ENCODE measurements at regions not wholly inside any gene's neighbourhood (a gene's known extent, or its start where the extent isn't known, plus 50 kb on each side); places are given as distances from the start of the nearest gene placed in this dataset.

GRCh38 chr7:113813471-113813870 lies 105.3 kb downstream of the PPP1R3A start:
- Histone ChIP-seq H3K27ac (ENCODE audit: low read depth, low read length) (no peak overlapping the region), H3K4me1 (ENCODE audit: control insufficient read depth in 1 of 2, insufficient read depth in 2 of 2, low read length in 2 of 2) (no peaks in the 10 kb centered on the region), H4K12ac (ENCODE audit: low read depth, low read length) (no peak overlapping the region), H4K8ac (ENCODE audit: low read depth, low read length) (no peak overlapping the region), H3K18ac (ENCODE audit: low read length) (no peak overlapping the region), H2AFZ (ENCODE audit: insufficient read depth, low read length, poor library complexity) (no peak overlapping the region), H2BK12ac (ENCODE audit: low read length) (no peak overlapping the region), H3K79me1 (ENCODE audit: low read length) (no peaks in the 10 kb centered on the region), H2AK5ac (ENCODE audit: low read length) (no peak overlapping the region), H2BK5ac (ENCODE audit: low read depth, low read length, poor library complexity) (no peak overlapping the region), H3K4me2 (ENCODE audit: low read length) (no peak overlapping the region), H3K79me2 (ENCODE audit: control insufficient read depth, insufficient read depth, low read length, poor library complexity) (no peaks in the 10 kb centered on the region), H3K4ac (ENCODE audit: low read depth, low read length) (no peak overlapping the region), H3K23ac (ENCODE audit: low read length) (no peak overlapping the region), H3K4me3 (ENCODE audit: low read depth, low read length) (no peak overlapping the region), H3K27me3 (ENCODE audit: insufficient read depth, low read length) (no peaks in the 10 kb centered on the region), H3K9ac (ENCODE audit: low read length) (no peak overlapping the region), H3K9me3 (ENCODE audit: insufficient read depth, low read depth, low read length) (no peaks in the 10 kb centered on the region), H3K36me3 (ENCODE audit: control insufficient read depth in 1 of 2, insufficient read depth in 2 of 2, low read length in 2 of 2) (no peaks in the 10 kb centered on the region), H4K91ac (ENCODE audit: low read depth, low read length) (no peak overlapping the region), H3K14ac (ENCODE audit: low read length) (no peak overlapping the region), H2BK120ac (ENCODE audit: insufficient read depth, low read length, poor library complexity) (no peak overlapping the region)
- no peak for DNase-seq
- WGBS (ENCODE audit: extremely low coverage, insufficient coverage, insufficient read length), result no CpG with 5 or more reads among the region's 1 CpG

- Histone ChIP-seq H4K91ac (ENCODE audit: low read depth, low read length) (no peak overlapping the region), H4K12ac (ENCODE audit: low read depth, low read length) (no peak overlapping the region), H3K14ac (ENCODE audit: low read length) (no peak overlapping the region), H3K9ac (ENCODE audit: low read length) (no peak overlapping the region), H3K36me3 (ENCODE audit: control insufficient read depth in 1 of 2, insufficient read depth in 2 of 2, low read length in 2 of 2) (no peaks in the 10 kb centered on the region), H3K27me3 (ENCODE audit: insufficient read depth, low read length) (no peaks in the 10 kb centered on the region), H2AFZ (ENCODE audit: insufficient read depth, low read length, poor library complexity) (no peak overlapping the region), H3K79me2 (ENCODE audit: control insufficient read depth, insufficient read depth, low read length, poor library complexity) (no peaks in the 10 kb centered on the region), H2BK12ac (ENCODE audit: low read length) (no peak overlapping the region), H3K9me3 (ENCODE audit: insufficient read depth, low read depth, low read length) (no peaks in the 10 kb centered on the region), H3K4me3 (ENCODE audit: low read depth, low read length) (no peak overlapping the region), H3K79me1 (ENCODE audit: low read length) (no peaks in the 10 kb centered on the region), H2BK120ac (ENCODE audit: insufficient read depth, low read length, poor library complexity) (no peak overlapping the region), H3K18ac (ENCODE audit: low read length) (no peak overlapping the region), H4K8ac (ENCODE audit: low read depth, low read length) (no peak overlapping the region), H3K4me1 (ENCODE audit: control insufficient read depth in 1 of 2, insufficient read depth in 2 of 2, low read length in 2 of 2) (no peaks in the 10 kb centered on the region), H2AK5ac (ENCODE audit: low read length) (no peak overlapping the region), H3K4ac (ENCODE audit: low read depth, low read length) (no peak overlapping the region), H3K27ac (ENCODE audit: low read depth, low read length) (no peak overlapping the region), H3K23ac (ENCODE audit: low read length) (no peak overlapping the region), H2BK5ac (ENCODE audit: low read depth, low read length, poor library complexity) (no peak overlapping the region), H3K4me2 (ENCODE audit: low read length) (no peak overlapping the region)
- DNase-seq, result no peak
- no CpG with 5 or more reads among the region's 3 CpGs for WGBS (ENCODE audit: extremely low coverage, insufficient coverage, insufficient read length)
These were observed 106.1 kb downstream of the PPP1R3A start for GRCh38 chr7:113812591-113813255.

- Histone ChIP-seq H3K9ac (ENCODE audit: low read length) (no peak overlapping the region), H3K4me2 (ENCODE audit: low read length) (no peak overlapping the region), H2BK5ac (ENCODE audit: low read depth, low read length, poor library complexity) (no peak overlapping the region), H2BK12ac (ENCODE audit: low read length) (no peak overlapping the region), H3K4ac (ENCODE audit: low read depth, low read length) (no peak overlapping the region), H4K8ac (ENCODE audit: low read depth, low read length) (no peak overlapping the region), H2BK120ac (ENCODE audit: insufficient read depth, low read length, poor library complexity) (no peak overlapping the region), H2AFZ (ENCODE audit: insufficient read depth, low read length, poor library complexity) (no peak overlapping the region), H4K91ac (ENCODE audit: low read depth, low read length) (no peak overlapping the region), H3K14ac (ENCODE audit: low read length) (no peak overlapping the region), H3K4me3 (ENCODE audit: low read depth, low read length) (no peak overlapping the region), H3K36me3 (ENCODE audit: control insufficient read depth in 1 of 2, insufficient read depth in 2 of 2, low read length in 2 of 2) (no peaks in the 10 kb centered on the region), H3K79me2 (ENCODE audit: control insufficient read depth, insufficient read depth, low read length, poor library complexity) (no peaks in the 10 kb centered on the region), H3K23ac (ENCODE audit: low read length) (no peak overlapping the region), H2AK5ac (ENCODE audit: low read length) (no peak overlapping the region), H3K9me3 (ENCODE audit: insufficient read depth, low read depth, low read length) (no peaks in the 10 kb centered on the region), H3K79me1 (ENCODE audit: low read length) (no peaks in the 10 kb centered on the region), H3K18ac (ENCODE audit: low read length) (no peak overlapping the region), H3K27ac (ENCODE audit: low read depth, low read length) (no peak overlapping the region), H3K4me1 (ENCODE audit: control insufficient read depth in 1 of 2, insufficient read depth in 2 of 2, low read length in 2 of 2) (no peaks in the 10 kb centered on the region), H4K12ac (ENCODE audit: low read depth, low read length) (no peak overlapping the region), H3K27me3 (ENCODE audit: insufficient read depth, low read length) (no peaks in the 10 kb centered on the region)
- no peak for DNase-seq
- no CpG with 5 or more reads among the region's 1 CpG for WGBS (ENCODE audit: extremely low coverage, insufficient coverage, insufficient read length)
These were observed 108.6 kb downstream of the PPP1R3A start for GRCh38 chr7:113810080-113810744.

GRCh38 chr7:113809581-113809980 lies 109.2 kb downstream of the PPP1R3A start:
- Histone ChIP-seq H3K79me1 (ENCODE audit: low read length) (no peaks in the 10 kb centered on the region), H4K8ac (ENCODE audit: low read depth, low read length) (no peak overlapping the region)

More at GRCh38 chr7:113809581-113809980, 109.2 kb downstream of the PPP1R3A start:
- Histone ChIP-seq H3K9me3 (ENCODE audit: insufficient read depth, low read depth, low read length) (no peaks in the 10 kb centered on the region), H3K9ac (ENCODE audit: low read length) (no peak overlapping the region), H3K27ac (ENCODE audit: low read depth, low read length) (no peak overlapping the region), H3K79me2 (ENCODE audit: control insufficient read depth, insufficient read depth, low read length, poor library complexity) (no peaks in the 10 kb centered on the region), H3K4me1 (ENCODE audit: control insufficient read depth in 1 of 2, insufficient read depth in 2 of 2, low read length in 2 of 2) (no peaks in the 10 kb centered on the region), H3K4me3 (ENCODE audit: low read depth, low read length) (no peak overlapping the region), H3K27me3 (ENCODE audit: insufficient read depth, low read length) (no peaks in the 10 kb centered on the region), H2AK5ac (ENCODE audit: low read length) (no peak overlapping the region), H3K18ac (ENCODE audit: low read length) (no peak overlapping the region), H2AFZ (ENCODE audit: insufficient read depth, low read length, poor library complexity) (no peak overlapping the region), H3K4ac (ENCODE audit: low read depth, low read length) (no peak overlapping the region), H4K12ac (ENCODE audit: low read depth, low read length) (no peak overlapping the region), H3K14ac (ENCODE audit: low read length) (no peak overlapping the region), H2BK5ac (ENCODE audit: low read depth, low read length, poor library complexity) (no peak overlapping the region), H3K23ac (ENCODE audit: low read length) (no peak overlapping the region), H2BK120ac (ENCODE audit: insufficient read depth, low read length, poor library complexity) (no peak overlapping the region), H4K91ac (ENCODE audit: low read depth, low read length) (no peak overlapping the region), H2BK12ac (ENCODE audit: low read length) (no peak overlapping the region), H3K36me3 (ENCODE audit: control insufficient read depth in 1 of 2, insufficient read depth in 2 of 2, low read length in 2 of 2) (no peaks in the 10 kb centered on the region), H3K4me2 (ENCODE audit: low read length) (no peak overlapping the region)
- DNase-seq, result no peak
- no CpG with 5 or more reads among the region's 3 CpGs for WGBS (ENCODE audit: extremely low coverage, insufficient coverage, insufficient read length)
